Gastrocnemius medialis (tissue), 4 donors: ENCODE measurements at regions not wholly inside any gene's neighbourhood (a gene's known extent, or its start where the extent isn't known, plus 50 kb on each side); places are given as distances from the start of the nearest gene placed in this dataset.

Experiments
- CTCF ChIP-seq, 5 experiments: fragments of 450-650 bp in 3 of 5; fragments of 200-600 bp in 2 of 5; sonication (generic) in 2 of 5; IDR thresholded peaks in 4 of 5; conservative IDR thresholded peaks in 1 of 5; 1 replicate in 4 of 5; 2 replicates in 1 of 5; pipeline ENCODE4 v1.5.1; 2016 to 2019; ENCODE audit warnings: antibody characterized with exemption in 5 of 5, mild to moderate bottlenecking in 3 of 5, moderate library complexity in 3 of 5
- POLR2A ChIP-seq, 2 donors: fragments of 450-650 bp; IDR thresholded peaks; one replicate each; pipeline ENCODE4 v1.6.1; 2017; ENCODE audit warnings: antibody characterized with exemption in 2 of 2, mild to moderate bottlenecking in 2 of 2, moderate library complexity in 2 of 2

GRCh38 chr12:130031571-130032189 is 127.9 kb upstream of the TMEM132D start:
- TF ChIP-seq CTCF (IDR thresholded peaks at IDR 0.05 in 4 of 5, conservative IDR thresholded peaks at IDR 0.05 in 1 of 5): peak in 3 of 5 experiments; percentile 33 to 62 (median 49)
- TF ChIP-seq POLR2A (IDR thresholded peaks at IDR 0.05): no peak
